Fibroblast of the aortic adventitia (primary cell): ENCODE measurements at regions not wholly inside any gene's neighbourhood (a gene's known extent, or its start where the extent isn't known, plus 50 kb on each side); places are given as distances from the start of the nearest gene placed in this dataset.

ENCODE experiments used
- DNase-seq: peaks from one replicate; pipeline ENCODE4 v3.0.0-alpha.2; 2010; ENCODE audit warnings: low read depth
- H3K4me3 ChIP-seq: 2 replicates; pipeline ENCODE4 v1.5.1; 2011; ENCODE audit warnings: low read depth, mild to moderate bottlenecking, control low read depth, low read length, moderate library complexity
- TF ChIP-seq, protein P1 (sequence below): IDR thresholded peaks from 2 replicates; pipeline ENCODE4 v1.5.1; 2011; ENCODE audit warnings: mild to moderate bottlenecking, low read length, control low read depth, inconsistent platforms; ENCODE audit not compliant: insufficient read depth

DNA sequence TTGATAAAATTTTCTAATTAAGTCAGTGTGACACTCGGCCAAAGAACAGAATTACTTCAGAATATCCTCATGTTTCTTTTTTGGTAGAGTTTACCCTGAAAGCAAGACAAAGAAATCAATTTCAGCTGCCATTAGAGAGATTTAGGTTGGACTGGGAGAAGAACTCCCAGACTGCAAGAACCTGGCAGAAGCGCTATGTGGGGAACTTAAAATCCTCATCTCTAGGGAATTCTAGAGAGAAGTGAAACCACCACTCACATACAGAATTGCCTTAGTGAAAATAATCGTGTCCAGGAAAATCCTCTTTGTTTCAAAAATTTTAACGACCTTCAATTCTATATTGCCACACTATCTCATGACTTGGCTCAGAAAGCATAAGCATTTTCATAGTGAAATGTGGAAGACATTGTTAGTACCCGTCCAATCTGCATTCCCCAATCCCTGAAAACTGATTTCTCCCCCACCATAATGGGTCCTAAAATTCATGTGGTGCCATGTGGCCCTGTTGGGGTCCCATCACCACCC, 297.3 kb upstream of the MEIS1 start:
- no peak for DNase-seq
- TF ChIP-seq, protein P1, sequence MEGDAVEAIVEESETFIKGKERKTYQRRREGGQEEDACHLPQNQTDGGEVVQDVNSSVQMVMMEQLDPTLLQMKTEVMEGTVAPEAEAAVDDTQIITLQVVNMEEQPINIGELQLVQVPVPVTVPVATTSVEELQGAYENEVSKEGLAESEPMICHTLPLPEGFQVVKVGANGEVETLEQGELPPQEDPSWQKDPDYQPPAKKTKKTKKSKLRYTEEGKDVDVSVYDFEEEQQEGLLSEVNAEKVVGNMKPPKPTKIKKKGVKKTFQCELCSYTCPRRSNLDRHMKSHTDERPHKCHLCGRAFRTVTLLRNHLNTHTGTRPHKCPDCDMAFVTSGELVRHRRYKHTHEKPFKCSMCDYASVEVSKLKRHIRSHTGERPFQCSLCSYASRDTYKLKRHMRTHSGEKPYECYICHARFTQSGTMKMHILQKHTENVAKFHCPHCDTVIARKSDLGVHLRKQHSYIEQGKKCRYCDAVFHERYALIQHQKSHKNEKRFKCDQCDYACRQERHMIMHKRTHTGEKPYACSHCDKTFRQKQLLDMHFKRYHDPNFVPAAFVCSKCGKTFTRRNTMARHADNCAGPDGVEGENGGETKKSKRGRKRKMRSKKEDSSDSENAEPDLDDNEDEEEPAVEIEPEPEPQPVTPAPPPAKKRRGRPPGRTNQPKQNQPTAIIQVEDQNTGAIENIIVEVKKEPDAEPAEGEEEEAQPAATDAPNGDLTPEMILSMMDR: no peak
- H3K4me3 ChIP-seq: no peak overlapping the region

DNA sequence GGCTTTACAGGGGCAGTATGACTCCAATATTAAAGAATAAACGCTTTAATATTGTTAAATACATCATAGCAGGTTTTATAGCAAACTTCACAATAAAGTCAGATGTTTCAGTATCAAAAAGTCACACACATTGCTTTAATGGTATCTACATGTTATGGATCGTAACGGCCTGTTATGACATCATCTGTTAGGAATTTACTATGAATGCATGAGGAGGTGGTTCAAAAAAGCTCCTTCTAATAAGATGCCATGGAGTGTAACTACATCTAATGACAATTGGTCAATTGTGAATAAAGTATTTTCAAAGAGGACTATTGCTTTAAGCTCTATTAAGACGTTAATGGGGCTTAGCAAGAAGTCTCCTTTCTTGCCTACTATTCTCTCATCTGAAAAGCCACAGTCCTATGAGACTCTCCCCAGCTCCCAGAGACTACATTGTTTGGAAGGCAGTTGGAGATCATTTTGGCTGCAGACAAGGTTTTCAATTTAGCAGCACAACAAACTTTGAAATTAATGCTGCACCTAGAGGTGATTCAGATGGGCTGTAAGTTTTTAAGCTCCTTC, 300.7 kb upstream of the MEIS1 start:
- no peak overlapping the region for H3K4me3 ChIP-seq
- TF ChIP-seq, protein P1: no peak
- no peak for DNase-seq

DNA sequence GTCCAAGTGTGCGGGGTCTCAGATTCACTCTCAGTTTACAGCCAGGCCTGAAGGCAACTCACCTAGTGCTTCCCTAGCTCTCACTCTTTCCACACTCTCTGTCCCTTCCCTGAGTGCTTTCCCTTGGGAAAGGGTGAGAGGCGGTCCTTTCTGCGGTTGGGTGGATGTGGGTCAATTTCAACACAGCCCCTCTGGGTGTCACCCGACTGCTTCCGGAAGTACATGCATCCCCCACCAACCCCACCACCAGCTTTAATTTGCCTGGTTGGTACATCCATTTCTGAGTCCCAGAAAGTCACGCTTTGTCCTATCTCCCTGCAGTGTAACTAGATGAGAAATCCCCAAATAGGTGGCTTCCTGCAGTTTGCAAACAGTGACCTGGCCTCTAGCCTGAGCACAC, 307.3 kb upstream of the MEIS1 start:
- TF ChIP-seq, protein P1: no peak
- DNase-seq: no peak
- no peak overlapping the region for H3K4me3 ChIP-seq

DNA sequence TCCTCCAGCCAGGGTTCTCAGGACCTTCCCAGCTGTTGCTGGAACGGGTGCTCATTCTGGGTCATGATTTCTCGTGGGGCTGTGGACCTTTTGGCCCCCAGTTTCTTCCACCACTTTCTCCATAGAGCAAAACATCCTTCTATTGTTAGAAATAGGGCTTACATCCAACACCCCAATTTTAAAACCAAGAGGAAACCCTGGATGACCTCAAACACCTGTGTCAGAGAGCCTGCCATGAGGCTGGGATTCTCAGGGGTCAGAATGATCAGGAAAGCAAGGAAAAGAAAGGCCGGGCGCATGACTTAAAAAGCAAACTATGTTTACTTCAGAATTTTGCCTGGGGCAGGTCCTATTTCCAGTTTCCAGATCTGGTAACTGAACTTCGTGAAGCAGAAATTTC, 307.9 kb upstream of the MEIS1 start:
- TF ChIP-seq, protein P1: no peak
- no peak for DNase-seq
- no peak overlapping the region for H3K4me3 ChIP-seq

DNA sequence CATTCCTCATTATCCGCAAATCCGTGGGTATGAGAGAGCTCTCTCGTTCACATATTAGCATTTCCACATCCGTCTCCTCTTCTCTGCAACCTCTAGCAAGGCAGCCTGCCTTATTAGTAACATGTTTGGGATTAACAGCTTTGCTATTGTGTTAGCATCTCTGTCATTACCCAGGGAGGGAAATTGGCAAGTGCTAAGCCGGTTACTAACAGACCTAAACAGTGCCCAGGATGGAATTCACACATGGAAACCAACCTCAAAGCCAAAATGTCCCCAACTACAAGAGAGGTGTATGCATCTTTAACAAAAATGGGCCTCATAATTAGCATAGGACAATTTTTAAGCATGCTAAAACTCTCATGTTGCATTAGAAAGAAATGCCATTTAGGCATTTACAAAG, 309.0 kb upstream of the MEIS1 start:
- no peak overlapping the region for H3K4me3 ChIP-seq
- TF ChIP-seq, protein P1: no peak
- DNase-seq: no peak

DNA sequence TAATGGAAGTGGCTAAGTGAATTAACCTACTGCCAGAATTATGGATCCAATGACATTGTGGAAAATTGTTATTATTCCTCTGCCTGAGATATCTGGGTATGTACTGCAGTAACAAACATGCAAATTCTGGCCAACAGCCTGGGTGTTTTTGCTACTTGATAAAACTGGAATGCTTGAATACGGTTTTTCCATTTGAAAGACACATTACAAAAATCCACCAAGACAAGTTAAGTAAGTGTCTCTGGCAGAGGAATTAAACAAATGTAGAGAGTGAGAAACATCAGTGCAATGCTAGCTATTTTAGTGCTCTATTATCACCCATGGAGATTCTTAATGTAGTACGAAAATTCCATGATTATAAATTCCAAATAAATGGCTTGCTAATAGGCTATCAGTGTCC, 312.4 kb upstream of the MEIS1 start:
- H3K4me3 ChIP-seq: no peak overlapping the region
- TF ChIP-seq, protein P1: no peak
- no peak for DNase-seq

DNA sequence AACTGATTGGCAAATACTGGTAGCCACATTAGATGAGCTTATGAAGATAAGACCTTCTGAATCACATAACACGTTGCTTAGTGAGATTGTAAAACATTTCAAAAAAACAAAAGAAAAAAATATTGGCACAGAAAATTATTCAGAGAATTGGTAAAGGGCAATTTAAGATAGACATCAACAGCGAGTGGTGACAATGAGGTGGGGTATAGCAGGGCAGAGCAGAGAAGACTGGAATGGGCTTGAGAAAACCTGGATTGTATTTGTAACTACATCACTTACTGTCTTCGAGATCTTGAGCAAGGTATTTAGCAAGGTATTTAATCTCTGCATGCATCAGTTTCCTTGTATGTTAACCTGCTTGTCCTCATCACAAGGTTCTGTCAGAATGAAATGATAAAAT, 313.0 kb upstream of the MEIS1 start:
- no peak overlapping the region for H3K4me3 ChIP-seq
- no peak for DNase-seq
- TF ChIP-seq, protein P1: no peak
